Naive thymus-derived CD4-positive, alpha-beta T cell (primary cell): ENCODE measurements at regions not wholly inside any gene's neighbourhood (a gene's known extent, or its start where the extent isn't known, plus 50 kb on each side); places are given as distances from the start of the nearest gene placed in this dataset.

Experiments used
- ATAC-seq: fragments of 150-1000 bp; cut with Tn5 transposase; 2 replicates; pipeline ENCODE4 v1.10.0; 2021; ENCODE audit warnings: mild to moderate bottlenecking, moderate library complexity
- CTCF ChIA-PET: fragments of 350-600 bp; sonication (Branson Sonifier 250); formaldehyde crosslinking; loops from one replicate; lab custom pipeline; 2021; ENCODE audit warnings: antibody characterized with exemption; lab: Charles Lee
- POLR2A ChIA-PET: fragments of 350-600 bp; sonication (Branson Sonifier 250); formaldehyde crosslinking; loops from one replicate; lab custom pipeline; 2021; ENCODE audit warnings: antibody characterized with exemption, inconsistent platforms; lab: Charles Lee
- DNase-seq, 9 donors: peaks; one replicate each; pipeline versions ENCODE4 v3.0.0 to v3.0.0-alpha.2; 2020 to 2022; ENCODE audit warnings: mixed read lengths in 1 of 9
- H3K27ac ChIP-seq: one replicate; pipeline ENCODE4 v1.7.0; 2013; ENCODE audit warnings: mild to moderate bottlenecking, low read depth, low read length, moderate library complexity
- H3K27me3 ChIP-seq, 2 donors: one replicate each; pipeline ENCODE4 v1.7.0; 2013; ENCODE audit warnings: low read length in 2 of 2, mild to moderate bottlenecking in 2 of 2, moderate library complexity in 2 of 2; ENCODE audit not compliant: control insufficient read depth in 2 of 2, insufficient read depth in 2 of 2
- H3K36me3 ChIP-seq, 3 experiments: 1 replicate in 2 of 3; 2 replicates in 1 of 3; pipeline ENCODE4 v1.7.0; 2013; ENCODE audit warnings: low read length in 3 of 3, mild to moderate bottlenecking in 3 of 3, moderate library complexity in 1 of 3; ENCODE audit not compliant: insufficient read depth in 3 of 3, control insufficient read depth in 2 of 3
- H3K4me1 ChIP-seq, 2 donors: one replicate each; pipeline ENCODE4 v1.7.0; 2013; ENCODE audit warnings: low read length in 2 of 2, mild to moderate bottlenecking in 2 of 2, moderate library complexity in 1 of 2; ENCODE audit not compliant: control insufficient read depth in 2 of 2, insufficient read depth in 2 of 2
- H3K4me3 ChIP-seq: 2 replicates; pipeline ENCODE4 v1.7.0; 2013; ENCODE audit warnings: mild to moderate bottlenecking, low read length
- H3K9me3 ChIP-seq, 3 experiments: 1 replicate in 2 of 3; 2 replicates in 1 of 3; pipeline ENCODE4 v1.7.0; 2013; ENCODE audit warnings: low read length in 3 of 3; ENCODE audit not compliant: control insufficient read depth in 2 of 3
- H3K27ac Mint-ChIP-seq, 9 donors: one replicate each; pipeline ENCODE4 v1.8.0; 2020 to 2022; ENCODE audit warnings: mixed read lengths in 9 of 9, mild to moderate bottlenecking in 8 of 9, moderate library complexity in 5 of 9, inconsistent platforms in 2 of 9
- H3K27me3 Mint-ChIP-seq, 5 donors: one replicate each; pipeline ENCODE4 v1.8.0; 2021 to 2022; ENCODE audit warnings: mixed read lengths in 5 of 5, mild to moderate bottlenecking in 1 of 5
- H3K36me3 Mint-ChIP-seq, 5 donors: one replicate each; pipeline ENCODE4 v1.8.0; 2020 to 2022; ENCODE audit warnings: mixed read lengths in 5 of 5, mild to moderate bottlenecking in 3 of 5, inconsistent platforms in 1 of 5
- H3K4me1 Mint-ChIP-seq, 7 donors: one replicate each; pipeline ENCODE4 v1.8.0; 2020 to 2022; ENCODE audit warnings: mixed read lengths in 7 of 7, mild to moderate bottlenecking in 3 of 7, inconsistent platforms in 1 of 7
- H3K4me3 Mint-ChIP-seq, 10 donors: one replicate each; pipeline ENCODE4 v1.8.0; 2020 to 2022; ENCODE audit warnings: mild to moderate bottlenecking in 10 of 10, mixed read lengths in 10 of 10, moderate library complexity in 6 of 10, inconsistent platforms in 2 of 10
- H3K9me3 Mint-ChIP-seq, 11 donors: one replicate each; pipeline ENCODE4 v1.8.0; 2020 to 2022; ENCODE audit warnings: mixed read lengths in 11 of 11, mild to moderate bottlenecking in 4 of 11, inconsistent platforms in 1 of 11, moderate library complexity in 1 of 11
- intact Hi-C, 2 donors: fragments of 100-400 bp; cut with micrococcal nuclease; formaldehyde crosslinking; loops; one replicate each; pipeline ENCODE4 v1.15.1; 2023

DNA sequence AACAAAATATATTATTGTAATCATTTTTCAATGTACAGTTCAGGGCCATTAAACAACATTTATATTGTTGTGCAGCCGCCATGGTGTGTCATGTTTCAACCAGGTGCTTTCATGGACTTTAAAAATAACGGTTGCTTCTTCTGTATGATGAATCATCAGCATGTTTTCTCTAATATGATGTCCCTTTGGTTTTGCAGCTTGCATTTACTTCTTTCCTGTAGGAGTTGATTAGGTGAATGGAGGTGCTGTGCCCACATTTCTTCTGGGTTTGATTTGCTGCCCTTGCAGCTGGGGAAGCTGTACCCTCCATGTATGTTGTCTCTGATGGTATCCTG is 54.9 kb upstream of the TULP4 start:
- Mint-ChIP-seq H3K27ac (peak overlapping the region in 3 of 9 donors; percentile 6 to 80 (median 38)), H3K27me3 (no peaks in the 10 kb centered on the region), H3K36me3 (peaks cover 0 to 33% (median 12%) of the 10 kb centered on the region in 5 donors), H3K4me3 (peak overlapping the region in 1 of 10 donors; percentile 56), H3K4me1 (peaks cover 23 to 51% (median 45%) of the 10 kb centered on the region in 7 donors), H3K9me3 (no peaks in the 10 kb centered on the region)
- Histone ChIP-seq H3K4me1 (peaks cover 21 to 25% of the 10 kb centered on the region in 2 donors), H3K27ac (no peak overlapping the region), H3K36me3 (peaks cover 0 to 4% (median 0%) of the 10 kb centered on the region in 3 experiments), H3K9me3 (no peaks in the 10 kb centered on the region), H3K4me3 (no peak overlapping the region), H3K27me3 (no peaks in the 10 kb centered on the region)
- DNase-seq = no peak
- intact Hi-C loops = no loop called here
- CTCF ChIA-PET = no interaction called here
- POLR2A ChIA-PET = interaction anchor here (0.6 kb wide), 1 partner anchor 26 kb away, joined by 3 read pairs; no protein-coding TSS in a partner anchor
- no peak for ATAC-seq

DNA sequence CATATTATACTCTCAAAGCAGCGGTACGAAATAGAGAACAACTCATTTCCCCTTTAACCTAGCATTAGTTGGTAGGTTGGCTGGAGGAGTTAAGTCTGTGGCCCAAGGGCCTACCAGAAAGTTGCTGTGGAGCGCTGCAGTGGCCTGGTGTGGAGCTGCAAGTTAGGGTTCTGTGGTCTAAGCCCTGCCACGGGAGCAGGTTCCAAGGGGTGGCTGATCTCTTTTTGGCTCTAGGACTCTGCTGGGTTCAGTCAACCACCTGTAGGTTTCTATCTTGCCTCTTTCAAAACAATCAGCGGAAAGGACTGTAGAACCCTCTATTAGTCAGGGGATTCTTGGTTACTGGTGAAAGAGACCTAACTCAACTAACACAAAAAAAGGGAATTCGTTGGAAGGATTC is 54.5 kb upstream of the TULP4 start:
- Histone ChIP-seq H3K36me3 (peaks cover 0 to 4% (median 0%) of the 10 kb centered on the region in 3 experiments), H3K27ac (no peak overlapping the region), H3K27me3 (no peaks in the 10 kb centered on the region), H3K4me3 (no peak overlapping the region), H3K9me3 (no peaks in the 10 kb centered on the region), H3K4me1 (peaks cover 21 to 25% of the 10 kb centered on the region in 2 donors)
- DNase-seq (no peak), ATAC-seq (no peak)
- H3K9me3 Mint-ChIP-seq = no peaks in the 10 kb centered on the region
- peaks cover 24 to 51% (median 44%) of the 10 kb centered on the region in 7 donors for H3K4me1 Mint-ChIP-seq
- ChIA-PET CTCF (no interaction called here), POLR2A (interaction anchor here (0.6 kb wide), 1 partner anchor 25 kb away, joined by 3 read pairs; no protein-coding TSS in a partner anchor)
- intact Hi-C loops = no loop called here
- H3K4me3 Mint-ChIP-seq = peak overlapping the region in 1 of 10 donors; percentile 30
- peaks cover 0 to 33% (median 12%) of the 10 kb centered on the region in 5 donors for H3K36me3 Mint-ChIP-seq
- H3K27me3 Mint-ChIP-seq = no peaks in the 10 kb centered on the region
- H3K27ac Mint-ChIP-seq = peak overlapping the region in 2 of 9 donors; percentile 6 to 25

DNA sequence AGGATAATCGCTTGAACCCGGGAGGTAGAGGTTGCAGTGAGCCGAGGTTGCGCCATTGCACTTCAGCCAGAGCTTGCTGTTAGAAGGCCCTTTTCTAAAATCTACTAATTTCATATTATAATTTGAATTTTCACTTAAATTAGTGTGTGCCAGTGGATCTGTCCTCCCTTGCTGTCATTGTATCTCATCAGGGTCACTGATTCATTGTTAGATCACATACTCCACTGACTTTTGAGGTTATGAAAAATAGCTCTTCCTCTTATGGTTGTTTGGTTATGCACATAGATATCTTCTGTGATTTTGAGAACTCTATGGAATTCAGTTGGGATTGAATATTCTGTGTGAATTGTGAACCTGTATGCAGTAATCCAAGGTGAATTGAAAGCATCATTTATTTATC is 53.1 kb upstream of the TULP4 start:
- no peak for DNase-seq
- Mint-ChIP-seq H3K4me1 (peaks cover 26 to 43% (median 39%) of the 10 kb centered on the region in 7 donors), H3K9me3 (no peaks in the 10 kb centered on the region), H3K4me3 (no peak overlapping the region), H3K27ac (no peak overlapping the region), H3K27me3 (no peaks in the 10 kb centered on the region), H3K36me3 (peaks cover 0 to 30% (median 9%) of the 10 kb centered on the region in 5 donors)
- Histone ChIP-seq H3K4me3 (no peak overlapping the region), H3K9me3 (no peaks in the 10 kb centered on the region), H3K36me3 (no peaks in the 10 kb centered on the region), H3K27ac (no peak overlapping the region), H3K27me3 (no peaks in the 10 kb centered on the region), H3K4me1 (peaks cover 21 to 25% of the 10 kb centered on the region in 2 donors)
- ATAC-seq = no peak
- intact Hi-C loops = no loop called here
- ChIA-PET CTCF (interaction anchor here (0.5 to 1.5 kb wide), 3 partner anchors 11 to 35 kb away, joined by 3 read pairs; no protein-coding TSS in a partner anchor), POLR2A (interaction anchor here (1.4 kb wide), 1 partner anchor 26 kb away, joined by 3 read pairs; no protein-coding TSS in a partner anchor)

DNA sequence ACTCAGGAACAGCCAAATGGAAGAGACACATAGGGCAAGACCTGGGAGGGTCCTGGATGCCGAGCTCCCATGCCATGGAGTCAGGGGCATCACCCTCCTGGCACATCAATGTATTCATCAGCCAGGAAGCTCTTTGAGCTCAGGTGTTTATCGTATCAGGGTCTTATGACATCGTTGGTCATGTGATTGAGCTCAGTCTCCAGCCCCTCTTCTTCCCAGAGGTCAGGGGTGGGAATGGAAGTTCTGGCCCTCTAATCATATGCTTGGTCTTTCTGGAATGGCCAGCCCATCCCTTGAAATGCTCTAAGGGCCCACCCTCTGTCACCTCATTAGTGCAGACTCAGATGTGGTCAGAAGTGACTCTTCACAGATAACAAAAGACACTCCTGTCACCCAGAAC is 52.4 kb upstream of the TULP4 start:
- CTCF ChIA-PET = interaction anchor here (1.5 kb wide), 1 partner anchor 11 kb away, joined by 3 read pairs; no protein-coding TSS in a partner anchor
- H3K9me3 Mint-ChIP-seq = no peaks in the 10 kb centered on the region
- intact Hi-C loops = no loop called here

DNA sequence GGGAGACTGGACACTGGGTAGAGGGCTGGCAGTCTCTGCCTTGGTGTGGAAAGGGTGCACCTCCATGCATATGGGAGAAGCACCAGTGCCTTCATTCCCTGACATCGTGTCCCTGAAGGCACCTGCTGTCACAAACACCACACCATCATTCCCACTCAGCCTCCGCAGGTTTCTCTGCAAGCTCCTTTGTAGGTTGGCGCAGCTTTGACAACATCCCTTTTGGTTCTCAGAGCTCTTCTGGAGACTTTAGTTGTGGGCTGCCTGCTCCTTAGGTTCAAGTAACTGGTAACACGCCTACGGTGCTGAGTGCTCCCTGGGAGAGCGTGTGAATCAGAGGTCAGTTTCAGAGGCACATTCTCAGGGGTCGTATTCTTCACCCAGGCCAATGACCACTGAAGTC is 50.2 kb upstream of the TULP4 start:
- POLR2A ChIA-PET = no interaction called here
- Histone ChIP-seq H3K4me1 (peaks cover under 1 to 1% of the 10 kb centered on the region in 2 donors), H3K9me3 (no peaks in the 10 kb centered on the region), H3K4me3 (no peak overlapping the region), H3K36me3 (no peaks in the 10 kb centered on the region), H3K27me3 (no peaks in the 10 kb centered on the region), H3K27ac (no peak overlapping the region)
- H3K4me1 Mint-ChIP-seq = peaks cover 8 to 25% (median 16%) of the 10 kb centered on the region in 7 donors
- no peaks in the 10 kb centered on the region for H3K27me3 Mint-ChIP-seq
- no peaks in the 10 kb centered on the region for H3K9me3 Mint-ChIP-seq
- H3K36me3 Mint-ChIP-seq = peaks cover 0 to 38% (median 10%) of the 10 kb centered on the region in 5 donors
- intact Hi-C loops = no loop called here
- H3K27ac Mint-ChIP-seq = no peak overlapping the region
- ATAC-seq (no peak), DNase-seq (no peak)
- H3K4me3 Mint-ChIP-seq = no peak overlapping the region
- CTCF ChIA-PET = interaction anchor here (0.5 kb wide), 1 partner anchor 343 kb away, joined by 4 read pairs; no protein-coding TSS in a partner anchor

More for the DNA sequence above, 52.4 kb upstream of the TULP4 start:
- ATAC-seq = no peak
- POLR2A ChIA-PET = interaction anchor here (1.4 kb wide), 1 partner anchor 27 kb away, joined by 3 read pairs; no protein-coding TSS in a partner anchor
- Histone ChIP-seq H3K27ac (no peak overlapping the region), H3K4me1 (peaks cover 21 to 23% of the 10 kb centered on the region in 2 donors), H3K9me3 (no peaks in the 10 kb centered on the region), H3K27me3 (no peaks in the 10 kb centered on the region), H3K4me3 (no peak overlapping the region), H3K36me3 (no peaks in the 10 kb centered on the region)
- no peak for DNase-seq
- H3K27me3 Mint-ChIP-seq = no peaks in the 10 kb centered on the region
- H3K27ac Mint-ChIP-seq = no peak overlapping the region
- peaks cover 26 to 42% (median 38%) of the 10 kb centered on the region in 7 donors for H3K4me1 Mint-ChIP-seq
- no peak overlapping the region for H3K4me3 Mint-ChIP-seq
- peaks cover 0 to 35% (median 9%) of the 10 kb centered on the region in 5 donors for H3K36me3 Mint-ChIP-seq
